GM12874 (cell line): ENCODE measurements at regions not wholly inside any gene's neighbourhood (a gene's known extent, or its start where the extent isn't known, plus 50 kb on each side); places are given as distances from the start of the nearest gene placed in this dataset.

Experiments used
- CTCF ChIP-seq: IDR thresholded peaks from 2 replicates; pipeline ENCODE4 v1.5.1; 2011; ENCODE audit warnings: low read depth, mild to moderate bottlenecking, control low read depth, low read length, moderate library complexity; ENCODE audit not compliant: insufficient read depth

GRCh38 chr12:106004289-106004688, 134.5 kb downstream of the NUAK1 start:
- TF ChIP-seq CTCF = no peak

- no peak for TF ChIP-seq CTCF
Observed at GRCh38 chr12:106006382-106006781, 132.4 kb downstream of the NUAK1 start.

- no peak for TF ChIP-seq CTCF
Observed at GRCh38 chr12:106006940-106007339, 131.8 kb downstream of the NUAK1 start.

GRCh38 chr12:106010741-106011140, 128.0 kb downstream of the NUAK1 start:
- no peak for TF ChIP-seq CTCF
